ENCODE measurements at regions not wholly inside any gene's neighbourhood (a gene's known extent, or its start where the extent isn't known, plus 50 kb on each side); places are given as distances from the start of the nearest gene placed in this dataset.

GRCh38 chr14:95386536-95387095, 66.9 kb upstream of the CLMN start:
- DNase-seq (ENCODE audit: low read depth): no peak

- DNase-seq (ENCODE audit: low read depth): no peak
These were observed 66.0 kb upstream of the CLMN start for GRCh38 chr14:95385701-95386100.

- DNase-seq (ENCODE audit: low read depth): no peak
These were observed 63.0 kb upstream of the CLMN start for GRCh38 chr14:95382747-95383146.

GRCh38 chr14:95381726-95382125, 62.0 kb upstream of the CLMN start:
- no peak for DNase-seq (ENCODE audit: low read depth)

- no peak for DNase-seq (ENCODE audit: low read depth)
These were observed 60.8 kb upstream of the CLMN start for GRCh38 chr14:95380350-95381042.

GRCh38 chr14:95379634-95380033, 59.9 kb upstream of the CLMN start:
- DNase-seq (ENCODE audit: low read depth): no peak

GRCh38 chr14:95375539-95376109, 55.9 kb upstream of the CLMN start:
- DNase-seq (ENCODE audit: low read depth): no peak

GRCh38 chr14:95374239-95374997, 54.7 kb upstream of the CLMN start:
- DNase-seq (ENCODE audit: low read depth): no peak

- no peak for DNase-seq (ENCODE audit: low read depth)
These were observed 50.4 kb upstream of the CLMN start for GRCh38 chr14:95370076-95370475.

All from RPMI7951 (cell line).